K562 (cell line): ENCODE measurements at regions not wholly inside any gene's neighbourhood (a gene's known extent, or its start where the extent isn't known, plus 50 kb on each side); places are given as distances from the start of the nearest gene placed in this dataset.

Source experiments
- CTCF ChIP-seq, 3 experiments: IDR thresholded peaks in 2 of 3; conservative IDR thresholded peaks in 1 of 3; 2 replicates each; pipeline ENCODE4 v1.5.1; 2011 to 2012; ENCODE audit warnings: low read length in 3 of 3, mild to moderate bottlenecking in 3 of 3, control low read depth in 2 of 3, improper control_type of control experiment in 1 of 3, inconsistent platforms in 1 of 3, low read depth in 1 of 3, mixed read lengths in 1 of 3, moderate library complexity in 1 of 3; ENCODE audit not compliant: insufficient read depth in 2 of 3
- SIN3B ChIP-seq: fragments of 450-650 bp; IDR thresholded peaks from 2 replicates; pipeline ENCODE4 v1.6.1; 2017; ENCODE audit warnings: low read depth, mild to moderate bottlenecking, moderate library complexity
- TF ChIP-seq, protein P1 (sequence below): sonication (generic); formaldehyde crosslinking; IDR thresholded peaks from 2 replicates; pipeline ENCODE4 v1.9.0; 2022; ENCODE audit warnings: mild to moderate bottlenecking, missing genetic modification reagents

- no peak for TF ChIP-seq CTCF (IDR thresholded peaks at IDR 0.05 in 2 of 3, conservative IDR thresholded peaks at IDR 0.05 in 1 of 3; ENCODE audit: insufficient read depth in 2 of 3, low read depth in 1 of 3, low read length in 3 of 3)
- TF ChIP-seq SIN3B = no peak
- TF ChIP-seq, protein P1, sequence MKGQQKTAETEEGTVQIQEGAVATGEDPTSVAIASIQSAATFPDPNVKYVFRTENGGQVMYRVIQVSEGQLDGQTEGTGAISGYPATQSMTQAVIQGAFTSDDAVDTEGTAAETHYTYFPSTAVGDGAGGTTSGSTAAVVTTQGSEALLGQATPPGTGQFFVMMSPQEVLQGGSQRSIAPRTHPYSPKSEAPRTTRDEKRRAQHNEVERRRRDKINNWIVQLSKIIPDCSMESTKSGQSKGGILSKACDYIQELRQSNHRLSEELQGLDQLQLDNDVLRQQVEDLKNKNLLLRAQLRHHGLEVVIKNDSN = no peak
These were observed 470.2 kb downstream of the SH2D4B start for GRCh38 chr10:81007872-81008271.
